Kidney (tissue), 13 donors: ENCODE measurements at regions not wholly inside any gene's neighbourhood (a gene's known extent, or its start where the extent isn't known, plus 50 kb on each side); places are given as distances from the start of the nearest gene placed in this dataset.

Source experiments
- DNase-seq, 5 donors: peaks; one replicate each; pipeline ENCODE4 v3.0.0-alpha.2; 2013 to 2020
- FAIRE-seq: peaks from 2 replicates; lab custom pipeline; 2012; peaks lifted over from hg19 to GRCh38; lab: Jason Lieb, UNC
- H3K27ac ChIP-seq, 2 donors: one replicate each; pipeline ENCODE4 v1.7.0; 2013; ENCODE audit warnings: low read depth in 2 of 2, low read length in 2 of 2, inconsistent platforms in 1 of 2
- H3K27me3 ChIP-seq: one replicate; pipeline ENCODE4 v1.7.1; 2013; ENCODE audit warnings: low read length, inconsistent platforms; ENCODE audit not compliant: control insufficient read depth, insufficient read depth
- H3K36me3 ChIP-seq, 3 donors: one replicate each; pipeline versions ENCODE4 v1.7.0 to v1.7.1; 2013; ENCODE audit warnings: low read length in 3 of 3, control low read depth in 1 of 3, inconsistent platforms in 1 of 3; ENCODE audit not compliant: insufficient read depth in 3 of 3, control insufficient read depth in 2 of 3
- H3K4me1 ChIP-seq, 3 donors: one replicate each; pipeline versions ENCODE4 v1.7.0 to v1.7.1; 2013; ENCODE audit warnings: low read length in 3 of 3, inconsistent platforms in 1 of 3, low read depth in 1 of 3; ENCODE audit not compliant: control insufficient read depth in 2 of 3, insufficient read depth in 2 of 3
- H3K4me3 ChIP-seq, 3 donors: one replicate each; pipeline versions ENCODE4 v1.7.0 to v1.8.1; 2013; ENCODE audit warnings: low read length in 3 of 3, control low read depth in 1 of 3, inconsistent platforms in 1 of 3
- H3K9ac ChIP-seq, 3 donors: one replicate each; pipeline versions ENCODE4 v1.7.0 to v1.7.1; 2013; ENCODE audit warnings: low read length in 3 of 3, control low read depth in 1 of 3, inconsistent platforms in 1 of 3
- H3K9me3 ChIP-seq, 3 donors: one replicate each; pipeline versions ENCODE4 v1.7.0 to v1.7.1; 2013; ENCODE audit warnings: low read length in 3 of 3, control low read depth in 1 of 3, inconsistent platforms in 1 of 3; ENCODE audit not compliant: control insufficient read depth in 2 of 3, insufficient read depth in 1 of 3
- intact Hi-C: fragments of 100-400 bp; cut with DNase I; formaldehyde crosslinking; loops from one replicate; pipeline ENCODE4 v1.11.1; 2022
- TF ChIP-seq, protein P1 (sequence below): IDR thresholded peaks from 3 replicates; pipeline ENCODE4 v1.5.1; 2012; ENCODE audit warnings: mild to moderate bottlenecking, moderate library complexity, borderline replicate concordance; ENCODE audit not compliant: insufficient read depth; ENCODE audit errors: extremely low read depth
- donor health status: control.
- donor health status: control.
- donor health status: control.
- donor health status: control.
- donor health status: control.
- donor health status: DM: yes; HTN: yes; CAD: no.
- donor health status: Normal renal cell carcinoma (clear cell type).

DNA sequence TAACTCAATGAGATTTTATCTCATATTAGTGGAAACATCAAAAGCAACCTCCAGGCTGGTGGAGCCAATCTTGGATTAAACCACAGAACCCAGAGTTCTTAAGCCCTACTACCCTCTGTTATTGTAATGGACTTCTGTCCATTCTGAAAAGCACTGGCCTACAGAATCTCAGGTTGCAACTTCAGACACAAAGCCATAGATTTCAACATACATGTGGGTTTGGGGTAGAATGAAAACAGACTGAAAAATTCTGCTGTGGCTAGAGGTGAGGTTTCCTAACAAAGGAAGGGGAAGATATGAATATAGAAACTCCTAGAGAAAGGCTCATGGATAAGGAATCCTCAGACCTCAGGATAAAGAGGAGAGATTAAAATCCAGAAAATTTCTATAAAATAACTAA, 569.8 kb upstream of the RIOK2 start:
- TF ChIP-seq, protein P1, sequence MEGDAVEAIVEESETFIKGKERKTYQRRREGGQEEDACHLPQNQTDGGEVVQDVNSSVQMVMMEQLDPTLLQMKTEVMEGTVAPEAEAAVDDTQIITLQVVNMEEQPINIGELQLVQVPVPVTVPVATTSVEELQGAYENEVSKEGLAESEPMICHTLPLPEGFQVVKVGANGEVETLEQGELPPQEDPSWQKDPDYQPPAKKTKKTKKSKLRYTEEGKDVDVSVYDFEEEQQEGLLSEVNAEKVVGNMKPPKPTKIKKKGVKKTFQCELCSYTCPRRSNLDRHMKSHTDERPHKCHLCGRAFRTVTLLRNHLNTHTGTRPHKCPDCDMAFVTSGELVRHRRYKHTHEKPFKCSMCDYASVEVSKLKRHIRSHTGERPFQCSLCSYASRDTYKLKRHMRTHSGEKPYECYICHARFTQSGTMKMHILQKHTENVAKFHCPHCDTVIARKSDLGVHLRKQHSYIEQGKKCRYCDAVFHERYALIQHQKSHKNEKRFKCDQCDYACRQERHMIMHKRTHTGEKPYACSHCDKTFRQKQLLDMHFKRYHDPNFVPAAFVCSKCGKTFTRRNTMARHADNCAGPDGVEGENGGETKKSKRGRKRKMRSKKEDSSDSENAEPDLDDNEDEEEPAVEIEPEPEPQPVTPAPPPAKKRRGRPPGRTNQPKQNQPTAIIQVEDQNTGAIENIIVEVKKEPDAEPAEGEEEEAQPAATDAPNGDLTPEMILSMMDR: no peak
- FAIRE-seq (no peak), DNase-seq (no peak)
- H3K4me3 ChIP-seq: no peak overlapping the region
- intact Hi-C loops: no loop called here
- H3K36me3 ChIP-seq: no peaks in the 10 kb centered on the region
- H3K4me1 ChIP-seq: no peaks in the 10 kb centered on the region
- no peaks in the 10 kb centered on the region for H3K9me3 ChIP-seq
- H3K27me3 ChIP-seq: no peaks in the 10 kb centered on the region
- H3K9ac ChIP-seq: no peak overlapping the region
- no peak overlapping the region for H3K27ac ChIP-seq

DNA sequence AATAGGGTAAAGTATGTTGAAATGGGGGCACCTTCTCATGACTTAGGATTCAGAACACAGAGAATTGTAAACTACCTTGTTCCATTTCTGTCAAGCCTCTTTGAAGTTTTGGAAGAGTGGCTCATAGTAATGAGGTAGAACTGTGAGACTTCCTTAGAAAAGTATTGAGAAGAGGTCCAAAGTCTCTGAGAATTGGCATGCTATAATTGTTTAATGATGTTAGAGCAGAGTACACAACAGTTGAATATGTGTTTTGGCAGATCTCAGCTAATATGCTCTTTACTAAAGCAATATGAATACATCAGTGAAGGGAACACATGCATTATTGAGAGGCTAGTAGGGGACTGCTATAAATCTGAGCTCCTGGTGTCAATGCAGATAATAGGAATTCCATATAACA, 579.4 kb upstream of the RIOK2 start:
- H3K9me3 ChIP-seq: no peaks in the 10 kb centered on the region
- no peak overlapping the region for H3K4me3 ChIP-seq
- H3K4me1 ChIP-seq: no peaks in the 10 kb centered on the region
- H3K27ac ChIP-seq: no peak overlapping the region
- no peaks in the 10 kb centered on the region for H3K36me3 ChIP-seq
- no peaks in the 10 kb centered on the region for H3K27me3 ChIP-seq
- intact Hi-C loops: no loop called here
- TF ChIP-seq, protein P1: no peak
- no peak for FAIRE-seq
- H3K9ac ChIP-seq: no peak overlapping the region
- DNase-seq: no peak

- no peak for DNase-seq
- TF ChIP-seq, protein P1: no peak
- no peaks in the 10 kb centered on the region for H3K36me3 ChIP-seq
- H3K27me3 ChIP-seq: no peaks in the 10 kb centered on the region
- no peak overlapping the region for H3K27ac ChIP-seq
- no peaks in the 10 kb centered on the region for H3K4me1 ChIP-seq
- no peak overlapping the region for H3K4me3 ChIP-seq
- no peak for FAIRE-seq
- H3K9me3 ChIP-seq: no peaks in the 10 kb centered on the region
- H3K9ac ChIP-seq: no peak overlapping the region
- intact Hi-C loops: no loop called here
Measured at GRCh38 chr5:97764700-97765099, 581.7 kb upstream of the RIOK2 start.

- TF ChIP-seq, protein P1: no peak
- FAIRE-seq: no peak
- intact Hi-C loops: no loop called here
Measured at GRCh38 chr5:97778451-97778850, 595.4 kb upstream of the RIOK2 start.

More at GRCh38 chr5:97778451-97778850, 595.4 kb upstream of the RIOK2 start:
- no peaks in the 10 kb centered on the region for H3K4me1 ChIP-seq
- H3K27me3 ChIP-seq: no peaks in the 10 kb centered on the region
- no peak overlapping the region for H3K27ac ChIP-seq
- no peak for DNase-seq
- H3K4me3 ChIP-seq: no peak overlapping the region
- no peaks in the 10 kb centered on the region for H3K36me3 ChIP-seq
- H3K9me3 ChIP-seq: peaks cover 0 to 2% (median 0%) of the 10 kb centered on the region in 3 donors
- no peak overlapping the region for H3K9ac ChIP-seq
